ENCODE measurements at regions not wholly inside any gene's neighbourhood (a gene's known extent, or its start where the extent isn't known, plus 50 kb on each side); places are given as distances from the start of the nearest gene placed in this dataset.

DNA sequence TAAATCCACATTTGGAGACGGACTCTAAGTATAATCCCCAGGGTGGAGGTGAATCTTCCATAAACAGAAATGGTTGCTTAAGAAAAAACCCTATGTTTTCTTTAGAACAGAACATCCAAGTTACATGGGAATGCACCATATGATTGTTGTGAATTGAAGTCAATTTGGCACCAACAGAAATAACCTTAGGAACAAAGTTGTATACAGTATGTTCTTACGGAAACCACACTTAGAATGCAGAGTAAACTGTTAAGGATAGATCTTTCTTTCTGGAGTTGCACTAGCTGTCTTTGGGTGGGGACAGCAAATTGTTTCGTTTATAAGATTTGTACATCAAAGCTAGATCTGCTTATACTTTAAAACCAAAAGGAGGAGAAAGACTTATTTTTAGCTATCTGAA lies 316.4 kb downstream of the PTEN start:
- no peak for DNase-seq

DNA sequence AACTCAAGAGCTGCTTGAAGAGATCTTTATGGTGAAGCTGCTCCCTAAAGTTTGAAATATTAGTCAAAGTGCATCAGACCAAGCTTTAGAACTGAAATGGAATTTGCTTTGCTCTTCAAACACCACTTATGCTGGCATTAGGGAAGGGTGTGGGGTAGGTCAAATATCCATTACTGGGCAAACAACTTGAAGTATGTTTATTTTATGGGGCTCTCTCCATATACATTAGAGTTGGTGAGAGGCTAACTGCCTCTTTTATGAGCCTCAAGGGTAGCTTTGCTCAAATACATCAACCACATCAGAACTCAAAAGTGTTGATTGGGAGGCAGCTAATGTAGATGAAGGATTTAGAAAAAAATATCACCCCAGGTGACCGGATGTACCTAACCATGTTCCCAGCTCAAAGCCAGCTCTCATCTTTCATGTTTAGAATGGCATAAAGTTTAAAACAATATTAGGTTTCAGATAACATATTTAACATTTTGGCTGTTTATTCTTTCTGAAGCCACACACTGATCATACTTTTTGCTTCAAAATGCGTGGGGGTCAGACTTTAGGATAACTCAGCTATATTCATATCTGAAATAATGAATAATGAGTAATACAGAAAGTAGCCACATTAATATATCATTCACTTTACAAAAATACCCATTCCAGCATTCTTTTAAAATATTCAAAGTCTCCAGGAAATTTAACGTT lies 318.6 kb downstream of the PTEN start:
- no peak for DNase-seq

DNA sequence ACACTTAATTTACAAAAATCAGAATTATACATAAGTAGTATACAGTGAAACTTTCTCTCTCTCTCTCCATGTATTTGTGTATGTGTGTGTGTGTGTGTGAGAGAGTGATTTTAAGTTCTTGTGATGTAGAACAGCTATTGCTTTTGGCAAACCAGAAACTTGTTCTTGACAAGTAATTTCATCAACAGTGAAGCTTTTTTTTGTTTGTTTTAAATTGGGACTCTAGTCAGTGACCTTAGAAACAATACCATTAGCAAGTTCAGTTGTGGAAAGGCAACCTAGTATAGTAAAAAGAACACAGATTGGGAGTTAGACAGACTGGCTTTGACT lies 319.1 kb downstream of the PTEN start:
- no peak for DNase-seq

DNA sequence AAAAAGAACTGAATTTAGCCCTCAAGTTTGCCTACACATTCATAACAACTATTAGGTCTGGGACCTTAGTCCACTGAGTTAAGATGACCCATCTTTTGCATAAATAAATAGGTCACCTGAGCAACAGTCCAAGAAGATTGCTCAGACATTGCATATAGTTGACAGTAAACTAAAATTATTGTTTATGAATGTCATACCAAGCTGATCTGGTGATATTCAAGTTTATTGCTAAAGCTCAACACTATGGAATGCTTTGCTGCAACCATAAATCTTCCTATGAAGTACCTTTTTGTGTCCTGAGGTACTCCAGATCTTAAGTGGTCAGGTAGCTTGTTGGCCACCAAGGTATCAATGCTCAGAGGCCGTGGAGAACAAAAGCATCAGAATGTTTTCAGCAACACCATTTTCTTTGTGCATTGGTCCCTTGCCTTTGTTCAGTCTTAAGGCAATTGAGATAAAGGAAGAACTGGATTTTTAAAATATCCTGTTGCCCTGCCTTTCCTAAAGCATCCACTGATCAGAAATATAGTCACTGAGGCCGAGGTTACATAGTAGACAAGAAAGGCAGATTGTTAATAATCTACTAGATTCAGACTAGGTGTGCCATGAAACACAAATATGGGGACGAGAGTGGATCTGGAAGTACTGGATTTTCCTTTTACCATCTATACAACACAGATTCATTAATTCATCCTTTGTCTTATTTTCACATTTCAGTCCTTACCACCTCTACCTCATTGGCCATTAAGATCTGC lies 321.3 kb downstream of the PTEN start:
- no peak for DNase-seq

DNA sequence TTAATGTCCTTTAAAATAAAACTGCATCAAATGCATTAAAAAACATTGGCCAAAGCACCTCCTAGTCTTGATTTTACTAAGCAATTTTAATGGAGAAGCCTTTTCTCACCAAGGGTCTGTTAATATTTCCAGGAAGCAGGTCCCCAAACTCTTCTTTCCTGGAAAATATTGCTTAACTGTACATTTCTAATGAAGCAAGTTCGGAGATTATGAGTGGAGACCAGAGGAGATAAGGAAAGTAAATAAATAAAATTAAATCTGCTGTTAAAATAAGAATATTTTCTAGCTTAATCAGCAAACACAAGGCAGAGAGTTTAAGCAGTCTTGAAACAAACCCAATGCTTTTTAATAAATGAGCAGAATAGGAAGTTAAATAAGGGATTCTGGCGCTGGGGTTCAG lies 322.4 kb downstream of the PTEN start:
- DNase-seq = no peak

DNA sequence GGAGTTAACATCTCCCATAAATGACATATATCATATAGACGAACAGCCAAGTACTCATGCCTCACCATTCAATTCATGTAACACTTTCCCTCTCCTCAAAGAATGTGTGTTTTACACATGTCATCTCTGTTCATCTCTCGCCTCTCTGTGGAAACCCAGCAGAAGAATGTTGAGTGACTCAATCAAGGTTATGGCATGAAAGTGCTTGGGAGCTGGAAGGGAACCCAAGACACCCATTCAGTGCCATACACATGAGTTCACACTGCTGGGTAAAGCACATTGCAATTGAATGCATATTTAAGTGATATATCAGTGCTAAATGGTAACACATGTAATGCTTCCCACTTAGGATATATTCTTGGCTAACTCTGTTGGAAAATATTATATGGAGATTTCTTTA lies 322.9 kb downstream of the PTEN start:
- DNase-seq = no peak

DNA sequence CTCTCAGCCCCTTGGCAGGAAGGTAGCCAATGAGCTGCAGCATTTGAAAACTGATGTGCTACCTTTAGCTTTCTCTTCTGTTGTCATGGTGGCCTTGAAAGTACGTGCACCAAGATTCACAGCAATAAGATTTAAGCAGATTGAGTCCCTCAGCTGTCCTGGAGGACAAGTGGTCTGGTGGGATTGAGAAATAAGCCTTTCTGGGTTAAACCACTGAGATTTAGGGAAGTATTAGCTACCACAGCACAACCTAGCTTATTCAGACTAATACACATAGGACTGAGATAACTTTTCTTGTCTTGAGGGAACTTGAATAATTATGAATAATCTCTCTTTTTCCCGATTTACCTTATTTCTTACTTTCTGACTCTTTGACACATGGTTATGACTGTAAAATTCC lies 324.0 kb downstream of the PTEN start:
- no peak for DNase-seq

DNA sequence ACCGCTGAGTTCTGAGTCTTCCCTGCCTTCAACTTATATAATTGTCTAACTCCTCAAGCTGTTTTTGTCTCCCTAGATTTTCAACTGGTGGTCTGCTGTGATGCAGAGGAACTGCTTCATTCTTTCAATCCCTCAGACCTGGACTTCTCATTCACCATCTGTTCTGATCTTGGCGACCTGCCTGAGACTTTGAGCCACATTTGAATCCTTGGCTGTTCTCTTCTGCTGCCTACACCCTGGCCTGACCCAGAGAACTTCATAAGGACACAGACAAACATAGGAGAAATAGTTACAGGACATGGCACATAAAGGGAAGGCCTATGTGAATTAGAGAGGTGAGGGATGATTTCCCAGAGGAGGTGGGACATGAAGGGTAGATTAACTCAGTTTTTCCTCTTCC lies 326.7 kb downstream of the PTEN start:
- no peak for DNase-seq

DNA sequence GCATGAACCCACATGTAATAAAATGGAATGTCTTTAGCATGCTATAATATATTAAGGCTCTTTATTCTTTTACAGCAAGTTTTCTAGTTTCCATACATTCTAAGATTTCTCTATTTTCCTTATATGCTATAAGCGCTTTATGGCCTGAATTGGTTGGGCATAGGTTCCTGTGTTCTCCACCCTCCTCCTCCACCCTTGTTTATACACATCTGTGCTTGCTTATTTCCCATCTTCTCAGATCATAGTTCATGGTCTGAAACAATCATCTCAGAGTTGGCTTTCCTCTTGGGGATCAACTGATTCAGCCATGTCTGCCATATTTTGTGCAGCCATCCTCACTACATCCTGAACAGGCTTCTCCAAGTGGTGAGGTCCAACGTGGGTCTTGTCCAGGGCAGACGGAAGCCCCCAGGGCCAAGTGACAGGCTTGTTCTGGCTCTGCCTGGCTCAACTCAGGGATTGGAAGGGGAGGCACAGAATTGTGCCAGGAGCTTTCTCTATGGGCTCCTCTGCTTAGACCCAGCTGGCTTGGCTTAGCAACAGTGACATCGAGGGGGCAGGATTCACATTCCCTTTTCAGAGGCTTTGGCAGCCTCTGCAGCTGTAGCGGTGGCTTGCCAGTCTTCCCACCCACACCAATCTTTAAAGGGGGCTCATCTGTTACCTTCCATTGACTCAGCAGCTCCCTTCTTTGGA lies 327.3 kb downstream of the PTEN start:
- DNase-seq = no peak

DNA sequence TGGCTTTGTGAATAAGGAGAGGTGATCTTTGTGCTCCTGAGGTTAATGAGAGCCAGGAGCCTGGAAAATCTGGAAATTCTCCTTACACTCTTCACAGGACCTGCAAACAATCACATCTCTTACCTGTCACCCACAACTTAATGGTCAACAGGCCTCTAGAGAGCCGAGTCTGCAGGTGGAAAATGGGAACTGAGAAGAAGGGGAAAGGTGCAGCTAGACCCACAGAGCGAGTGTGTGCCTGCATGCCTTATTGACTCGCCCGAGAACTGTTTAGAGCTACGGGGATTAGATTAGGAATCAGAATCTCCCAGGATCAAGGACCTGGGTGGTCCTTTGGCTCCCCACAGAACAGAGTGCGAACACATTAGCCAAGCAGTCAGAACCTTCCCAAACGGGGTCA lies 329.6 kb downstream of the PTEN start:
- no peak for DNase-seq

DNA sequence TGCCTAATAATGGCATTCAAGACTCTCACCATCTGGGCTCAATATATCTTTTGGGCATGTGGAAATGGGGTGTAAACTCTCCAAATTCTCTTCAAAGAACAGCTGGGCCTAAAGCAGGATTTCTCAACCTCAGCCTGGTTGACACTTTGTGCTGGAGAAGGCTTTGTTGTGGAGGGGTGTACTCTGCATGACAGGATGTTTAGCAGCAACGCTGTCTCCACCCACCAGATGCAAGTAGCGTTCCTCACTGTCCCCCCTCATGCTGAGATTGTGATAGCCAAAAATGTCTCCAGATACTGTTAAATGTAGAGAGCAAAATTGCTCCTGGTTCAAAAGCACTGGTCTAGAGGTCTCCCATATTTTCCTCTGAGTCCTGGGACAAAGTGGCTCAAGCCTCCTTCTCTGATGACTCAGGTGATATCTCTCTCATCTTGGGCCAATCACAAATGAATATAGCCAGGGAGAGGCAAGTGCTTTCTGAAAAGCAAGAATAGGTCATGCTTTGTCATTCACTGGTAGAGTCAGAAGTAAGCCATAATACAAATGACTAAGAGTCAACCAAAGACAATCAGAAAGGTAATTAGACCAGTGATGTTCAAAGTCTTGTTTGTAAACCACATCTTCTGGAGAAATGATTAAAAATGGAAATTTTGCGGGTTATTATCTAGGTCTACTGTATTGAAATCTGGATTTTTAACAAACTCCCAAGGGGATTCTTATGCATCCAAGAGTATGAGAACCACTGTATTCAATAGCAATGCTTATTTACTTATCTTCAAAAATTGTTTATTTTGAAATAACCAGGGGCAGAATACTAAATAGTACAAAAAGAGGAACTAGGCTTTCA lies 330.8 kb downstream of the PTEN start:
- DNase-seq = peak; percentile 49

DNA sequence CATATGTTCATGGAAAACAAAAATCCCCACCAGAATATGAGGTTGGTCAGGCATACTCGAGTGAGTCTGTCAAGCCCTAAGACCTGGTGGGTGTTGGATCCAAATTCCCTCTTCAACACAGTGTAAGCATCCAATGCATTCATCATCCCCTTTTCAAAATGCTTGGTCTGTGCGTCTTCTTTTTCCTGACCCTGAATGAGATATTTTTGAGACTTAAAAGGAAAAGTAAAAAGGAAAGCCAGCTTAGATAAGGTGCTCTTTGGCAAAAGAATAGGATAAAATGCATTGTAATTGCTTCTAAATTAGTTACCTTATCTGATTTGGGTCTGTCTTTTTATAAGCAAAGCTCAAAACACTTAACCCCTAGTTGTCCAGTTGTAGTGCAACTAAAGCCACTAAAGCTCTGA lies 331.5 kb downstream of the PTEN start:
- no peak for DNase-seq

DNA sequence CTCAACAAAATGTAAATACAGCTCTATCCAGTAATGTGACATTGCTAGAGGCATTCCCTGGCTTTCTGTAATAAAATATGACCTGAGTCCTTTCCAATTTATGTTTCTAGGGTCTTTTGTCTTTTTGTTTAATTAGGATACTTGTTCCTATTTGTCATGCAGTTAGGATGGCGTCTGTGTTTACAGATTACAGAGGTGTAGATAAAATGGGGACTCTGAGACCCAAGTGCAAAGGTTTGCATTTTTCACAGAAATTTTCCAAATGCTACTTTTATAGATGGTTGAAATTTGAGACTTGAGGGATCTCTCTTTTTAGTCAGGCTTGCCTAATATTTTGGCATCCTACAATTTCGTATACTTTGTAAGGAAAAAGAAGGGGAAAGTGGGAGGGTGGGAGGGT lies 332.4 kb downstream of the PTEN start:
- DNase-seq = no peak

DNA sequence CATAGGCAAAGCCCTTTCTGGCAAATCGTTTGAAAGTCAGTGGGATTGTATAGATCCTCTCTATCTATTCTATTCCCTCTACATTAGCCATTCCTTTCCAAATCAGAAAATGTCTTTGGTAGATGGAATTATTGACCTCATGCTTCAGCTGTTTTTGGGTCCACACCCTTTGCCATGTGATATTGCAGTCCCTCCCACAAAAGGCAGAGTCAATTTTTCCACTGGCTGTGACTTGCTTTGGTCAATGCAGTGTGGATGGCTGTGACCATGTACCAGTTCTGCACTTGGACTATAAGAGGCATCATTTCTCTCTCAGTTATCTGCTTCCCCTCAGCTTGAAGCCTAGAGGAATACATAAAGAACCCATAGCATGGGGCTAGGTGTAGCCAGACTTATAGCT lies 332.9 kb downstream of the PTEN start:
- DNase-seq = no peak

DNA sequence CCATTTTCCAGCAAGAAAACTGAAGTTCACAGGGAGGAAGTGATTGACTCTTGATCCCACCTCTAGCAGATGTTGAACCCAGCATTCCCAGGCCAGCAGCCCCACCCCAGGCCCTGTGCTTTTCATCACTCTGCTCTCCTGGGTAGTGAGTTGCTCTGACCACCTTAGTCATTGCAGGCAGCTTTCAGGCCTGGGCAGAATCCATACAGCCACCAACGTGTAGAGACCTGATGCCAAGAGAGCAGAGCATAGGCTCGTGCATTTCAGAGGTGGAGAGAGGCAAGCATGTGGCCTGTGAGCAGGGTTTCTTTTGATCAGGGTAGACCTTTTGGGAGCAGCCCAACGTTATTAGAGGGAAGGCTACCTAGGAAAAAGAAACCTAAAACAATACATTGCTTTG lies 334.6 kb downstream of the PTEN start:
- DNase-seq = no peak

DNA sequence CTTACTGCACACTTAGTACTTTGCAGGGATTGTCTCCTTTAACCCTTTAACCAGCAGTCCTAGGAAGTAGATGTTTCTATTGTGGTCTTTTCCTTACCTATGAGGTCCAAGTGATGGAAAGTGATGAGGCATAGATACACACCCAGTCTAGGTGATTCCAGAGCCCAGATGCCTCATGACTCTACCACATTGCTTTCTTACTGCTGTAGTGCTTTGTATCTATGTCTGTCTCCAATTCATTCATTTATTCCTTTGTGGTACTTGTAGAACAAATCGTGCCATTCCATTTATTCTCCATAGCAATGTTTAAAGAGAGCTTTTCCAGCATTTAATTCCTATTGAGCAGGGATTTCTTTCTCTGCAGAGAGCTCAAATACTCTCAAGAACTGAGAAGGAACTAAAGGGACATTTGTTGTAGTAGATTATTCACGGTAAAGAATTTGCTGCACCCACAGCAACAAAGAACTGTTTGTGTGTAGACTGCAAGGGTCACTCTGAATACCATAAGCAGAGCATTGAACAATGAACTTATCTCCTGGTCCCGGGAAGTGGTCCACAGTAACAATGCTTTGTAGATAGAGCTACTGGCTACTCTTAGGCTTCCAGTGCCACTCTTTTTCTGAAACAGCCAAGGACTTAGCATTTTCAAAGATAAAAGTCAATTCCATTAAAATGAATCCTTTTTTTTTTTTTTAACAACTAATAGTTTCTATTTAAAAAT lies 337.0 kb downstream of the PTEN start:
- no peak for DNase-seq

DNA sequence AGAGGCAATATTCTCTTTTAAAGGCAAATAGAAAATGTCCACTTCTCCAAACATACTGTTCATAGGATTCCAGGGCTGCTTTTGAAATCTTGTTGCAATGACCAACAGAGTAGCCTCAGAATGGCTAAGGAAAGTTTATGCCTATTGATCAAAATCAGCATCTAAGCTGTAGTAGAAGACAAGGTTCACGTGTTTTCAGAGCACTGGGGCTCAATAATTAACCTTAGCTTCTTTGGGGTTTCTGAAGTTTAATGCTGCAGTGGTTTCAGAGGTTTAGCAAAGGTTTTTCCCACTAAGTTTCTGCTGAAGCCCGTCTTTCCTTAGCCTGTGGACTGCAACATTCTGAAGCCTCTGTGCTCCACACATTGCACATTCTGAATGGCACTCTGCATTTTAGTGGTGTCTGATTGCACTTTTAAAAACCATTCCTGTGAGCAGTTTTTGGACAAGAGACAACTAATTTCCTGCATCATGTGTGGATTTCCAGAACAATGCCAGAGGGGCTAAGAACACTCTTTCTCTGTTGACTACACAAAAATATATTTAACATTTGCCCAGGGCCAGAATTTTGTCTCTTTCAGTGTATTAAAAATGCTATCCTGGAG lies 342.5 kb downstream of the PTEN start:
- no peak for DNase-seq

DNA sequence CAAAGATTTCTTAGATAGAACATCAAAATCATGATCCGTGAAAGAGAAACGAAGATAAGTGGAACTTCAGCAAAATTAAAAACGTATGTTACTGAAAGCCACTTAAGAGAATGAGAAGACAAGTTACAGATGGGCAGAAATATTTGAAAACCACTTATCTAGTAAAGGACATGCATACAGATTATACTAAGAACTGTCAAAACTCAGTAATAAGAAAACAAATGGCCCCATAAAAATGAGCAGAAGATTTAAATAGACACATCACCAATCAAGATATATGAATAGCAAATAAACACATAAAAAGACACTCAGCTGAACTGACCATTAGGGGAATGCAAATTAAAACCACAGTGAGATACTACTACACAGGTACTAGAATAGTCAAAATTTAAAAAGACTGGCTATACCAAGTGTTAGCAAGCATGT lies 343.7 kb downstream of the PTEN start:
- DNase-seq = no peak

DNA sequence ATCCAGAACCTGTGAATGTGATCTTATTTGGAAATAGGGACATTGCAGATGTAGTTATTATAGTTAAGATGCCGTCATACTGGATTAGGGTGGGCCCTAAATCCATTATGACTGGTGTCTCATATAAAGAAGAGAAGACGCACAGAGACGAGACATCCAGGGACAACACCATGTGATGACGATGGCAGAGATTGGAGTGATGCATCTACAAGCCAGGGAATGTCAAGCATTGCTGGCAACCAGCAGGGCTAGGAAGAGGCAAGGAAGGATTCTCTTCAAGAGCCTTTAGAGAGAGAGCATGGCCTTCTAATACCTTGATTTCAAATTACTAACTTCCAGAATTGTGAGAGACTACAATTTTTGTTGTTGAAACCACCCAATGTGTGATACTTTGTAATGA lies 345.8 kb downstream of the PTEN start:
- DNase-seq = no peak

DNA sequence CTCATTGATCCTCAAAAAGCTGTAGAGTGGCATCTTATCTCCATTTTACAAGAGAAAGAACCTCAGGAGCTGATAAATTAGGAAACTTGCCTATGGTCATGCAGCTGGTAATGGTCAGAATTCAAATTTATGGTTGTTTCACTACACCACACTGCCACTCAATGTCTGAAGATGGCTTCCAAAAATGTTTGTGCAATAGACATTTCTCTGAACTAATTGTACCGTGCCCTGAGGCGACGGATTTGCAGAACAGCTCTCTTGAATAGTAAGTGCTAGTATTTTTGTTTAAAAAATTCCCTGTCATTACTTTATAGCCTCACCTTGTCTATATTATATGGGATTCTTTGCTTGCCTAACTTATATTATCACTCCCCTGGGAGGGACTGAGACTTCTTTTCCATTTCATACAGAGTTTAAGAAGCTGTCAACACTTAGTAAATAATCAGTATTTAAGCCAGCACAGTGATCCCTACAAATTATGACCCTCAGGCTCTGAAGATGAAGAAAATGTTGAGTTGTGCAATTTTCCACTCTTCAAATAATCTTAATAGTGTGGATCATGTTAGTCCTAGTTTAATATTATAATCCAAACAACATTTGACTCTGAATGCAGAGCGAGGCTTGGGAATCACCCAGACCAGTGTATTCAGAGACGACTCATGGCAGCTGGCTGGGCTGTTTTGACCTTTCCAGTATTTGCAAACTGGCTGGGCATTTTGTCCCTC lies 346.6 kb downstream of the PTEN start:
- no peak for DNase-seq

DNA sequence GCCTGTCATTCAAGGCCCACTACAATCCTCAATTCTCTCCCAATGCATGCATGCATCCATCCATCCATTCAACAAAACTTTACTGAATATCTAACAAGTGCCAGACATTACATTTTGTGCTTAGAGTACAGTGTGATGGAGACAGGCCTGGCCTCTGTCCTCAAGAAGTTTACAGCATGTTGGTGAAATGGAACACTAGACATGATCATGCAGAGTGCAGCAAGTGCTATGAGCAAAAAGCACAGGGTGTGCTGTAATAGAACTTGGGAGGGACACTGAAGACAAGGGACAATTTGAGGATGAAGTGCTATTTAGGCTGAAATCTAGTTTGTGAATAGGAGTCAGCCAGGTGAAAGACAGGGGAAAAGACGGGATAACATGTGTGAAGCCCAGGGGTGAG lies 347.8 kb downstream of the PTEN start:
- DNase-seq = no peak

DNA sequence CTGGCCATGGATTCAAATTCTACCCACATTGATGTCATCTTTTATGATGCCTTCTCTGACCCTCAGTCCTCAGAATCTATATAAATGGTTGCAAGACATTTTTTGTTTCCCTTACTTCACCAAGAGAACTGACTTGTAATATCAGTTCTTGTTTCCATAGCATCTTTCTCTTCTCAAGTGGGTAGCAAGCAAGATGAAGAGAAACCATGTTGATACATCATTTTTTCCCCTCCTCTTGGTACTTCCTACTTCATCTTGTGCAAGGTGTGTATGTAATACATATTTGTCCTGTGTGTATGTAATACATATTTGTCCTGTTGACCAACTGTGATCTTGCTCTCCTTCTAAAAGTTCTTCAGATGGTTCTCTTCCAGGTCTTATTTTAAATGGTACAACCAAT lies 348.6 kb downstream of the PTEN start:
- DNase-seq = no peak
